CD1c-positive myeloid dendritic cell (primary cell): ENCODE measurements at regions not wholly inside any gene's neighbourhood (a gene's known extent, or its start where the extent isn't known, plus 50 kb on each side); places are given as distances from the start of the nearest gene placed in this dataset.
"Not testable (repeated sequence)": the region's sequence is repeated elsewhere in the genome, so short reads cannot be mapped to it uniquely, and the experiment has no call there.

Source experiments
- DNase-seq: peaks from one replicate; pipeline ENCODE4 v3.0.0-alpha.2; 2016; ENCODE audit errors: extremely low spot score

DNA sequence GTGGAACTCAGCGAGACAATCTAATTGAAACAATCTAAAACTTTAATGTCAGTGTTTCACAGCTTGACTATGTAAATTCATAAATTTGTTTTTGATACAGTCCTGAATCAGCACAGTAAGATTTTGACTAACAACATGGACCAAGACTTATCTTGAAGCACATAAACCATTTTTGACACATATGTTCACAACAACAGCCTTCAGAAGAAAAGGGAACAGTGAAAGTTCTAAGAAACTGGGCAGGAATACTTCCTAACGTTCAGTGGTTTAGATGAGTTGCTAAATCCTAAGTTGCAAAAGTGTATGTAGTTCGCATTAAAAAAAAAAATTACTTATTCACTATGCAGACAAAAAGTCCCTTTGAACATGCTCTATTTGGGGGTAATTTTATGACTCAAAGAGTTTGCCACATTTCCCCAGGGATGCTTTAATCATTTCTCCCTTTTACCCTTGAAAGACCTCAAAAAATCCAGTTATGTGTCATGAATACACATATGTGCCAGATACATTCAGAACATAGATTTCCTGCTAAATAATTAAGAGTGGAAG is 120.2 kb downstream of the MRPL39 start:
- DNase-seq = peak; percentile 67

DNA sequence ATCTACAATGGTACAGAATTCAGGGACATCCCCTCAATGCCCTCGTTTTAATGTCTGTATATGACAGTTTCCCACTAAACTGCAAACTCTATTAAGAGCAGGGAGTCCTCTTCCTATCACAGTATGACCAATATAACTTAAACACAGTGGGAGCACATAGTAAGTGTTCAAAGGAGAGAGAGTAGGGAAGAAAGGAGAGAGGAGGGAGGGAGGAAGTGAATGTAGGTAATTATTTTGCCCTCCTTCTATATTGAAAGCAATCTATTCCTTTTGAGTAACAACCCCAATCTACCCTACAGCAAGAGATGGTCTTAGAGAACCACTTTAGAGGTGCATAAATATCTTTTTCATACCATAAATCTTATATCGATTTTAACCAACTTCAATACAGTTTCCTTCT is 121.4 kb downstream of the MRPL39 start:
- no peak for DNase-seq

- DNase-seq = no peak
Observed at GRCh38 chr21:25467896-25468295, 139.4 kb downstream of the MRPL39 start.

GRCh38 chr21:25467071-25467470 is 140.2 kb downstream of the MRPL39 start:
- not testable (repeated sequence) for DNase-seq

GRCh38 chr21:25466470-25466869 is 140.8 kb downstream of the MRPL39 start:
- no peak for DNase-seq

GRCh38 chr21:25465263-25465662 is 142.0 kb downstream of the MRPL39 start:
- DNase-seq = no peak

DNA sequence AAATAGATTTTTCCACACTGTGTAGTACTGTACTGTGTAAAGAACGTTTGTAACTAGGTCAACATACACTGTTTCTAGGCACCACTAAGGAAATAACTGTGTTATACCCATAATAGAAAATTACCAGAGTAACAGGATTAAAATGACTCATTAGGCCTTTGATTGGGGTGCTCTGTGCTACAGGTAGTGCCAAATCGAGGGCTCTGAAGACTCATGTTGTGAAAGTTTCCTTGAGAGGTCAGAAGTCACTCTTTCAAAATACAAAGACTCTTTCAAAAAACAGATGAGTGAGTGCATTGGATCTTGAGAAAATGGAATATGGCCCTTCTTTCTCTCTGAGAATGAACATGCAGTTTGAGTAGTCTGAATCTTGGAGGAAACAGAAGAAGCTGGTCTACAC is 143.0 kb downstream of the MRPL39 start:
- no peak for DNase-seq

DNA sequence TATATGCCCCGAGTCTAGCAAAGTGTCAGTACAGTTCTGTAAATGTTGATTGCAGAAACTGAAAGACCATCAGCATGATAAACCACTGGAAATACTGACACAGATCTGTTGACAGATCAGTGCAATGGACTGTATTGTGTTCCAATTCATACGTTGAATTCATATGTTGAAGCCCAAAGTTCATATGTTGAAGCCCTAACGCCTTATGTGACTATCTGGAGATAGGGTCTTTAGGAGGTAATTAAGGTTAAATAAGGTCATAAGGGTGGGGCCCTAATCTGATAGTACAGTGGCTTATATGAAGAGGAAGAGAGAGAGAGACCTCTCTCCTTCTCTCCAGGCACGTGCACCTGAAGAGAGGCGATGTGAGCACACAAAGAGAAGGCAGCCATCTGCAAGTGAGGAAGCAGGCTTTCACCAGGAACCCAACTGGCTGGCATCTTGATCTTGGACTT is 144.7 kb downstream of the MRPL39 start:
- no peak for DNase-seq

- DNase-seq = no peak
Observed at GRCh38 chr21:25461725-25462124, 145.6 kb downstream of the MRPL39 start.

GRCh38 chr21:25459993-25460392 is 147.3 kb downstream of the MRPL39 start:
- no peak for DNase-seq

DNA sequence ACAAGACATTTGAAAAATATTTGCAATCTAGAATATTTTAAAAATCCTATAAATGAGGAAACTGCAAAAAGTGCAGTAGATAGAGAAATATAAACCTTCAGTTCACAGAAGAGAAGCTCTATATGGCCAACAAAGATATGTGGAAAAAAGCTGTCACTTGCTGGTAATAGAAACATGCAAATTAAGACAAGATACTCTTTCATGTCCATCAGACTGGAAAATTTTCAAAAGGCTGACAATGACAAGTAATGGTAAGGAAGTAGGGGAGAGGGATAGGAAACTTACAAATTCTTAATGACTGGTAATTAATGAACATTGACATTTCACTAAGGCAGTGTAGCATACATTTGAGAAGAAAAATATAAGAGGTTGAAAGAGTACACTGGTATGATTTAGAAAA is 147.9 kb downstream of the MRPL39 start:
- no peak for DNase-seq

DNA sequence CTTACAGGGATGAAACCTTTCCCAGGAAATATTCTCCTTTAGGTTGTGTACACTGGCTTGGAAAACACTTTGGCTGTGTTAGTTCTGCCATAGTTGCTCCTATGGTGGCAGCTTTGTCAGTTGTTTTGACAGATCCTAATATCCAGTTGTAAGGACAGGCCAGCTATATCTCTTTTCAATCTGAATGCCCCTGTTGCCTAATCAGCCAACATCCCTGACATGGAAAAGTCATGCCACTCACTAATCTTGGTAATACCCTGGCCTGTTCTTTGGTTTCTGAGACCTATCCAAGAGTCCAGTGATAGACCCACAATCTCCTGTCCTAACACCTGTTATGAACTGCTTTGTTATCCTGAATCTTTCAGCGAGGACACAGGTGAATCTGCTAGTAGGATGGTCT is 148.8 kb downstream of the MRPL39 start:
- no peak for DNase-seq

DNA sequence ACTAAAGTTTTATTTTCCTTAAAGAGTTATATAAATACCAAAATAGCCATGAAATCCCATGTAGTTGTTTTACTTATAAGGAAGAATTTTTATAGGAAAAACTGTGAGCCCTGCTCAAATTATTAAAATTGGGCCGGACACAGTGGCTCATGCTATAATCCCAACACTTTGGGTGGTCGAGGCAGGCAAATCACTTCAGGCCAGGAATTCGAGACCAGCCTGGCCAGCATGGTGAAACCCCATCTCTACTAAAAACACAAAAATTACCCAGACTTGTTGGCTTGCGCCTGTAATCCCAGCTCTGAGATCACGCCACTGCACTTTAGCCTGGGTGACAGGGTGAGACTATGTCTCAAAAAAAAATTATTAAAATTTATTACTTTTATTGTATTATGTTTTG is 149.3 kb downstream of the MRPL39 start:
- DNase-seq = no peak

- peak; percentile 93 for DNase-seq
Observed at GRCh38 chr21:25457411-25457810, 149.9 kb downstream of the MRPL39 start.

- DNase-seq = peak; percentile 32
Observed at GRCh38 chr21:25456672-25457071, 150.6 kb downstream of the MRPL39 start.

DNA sequence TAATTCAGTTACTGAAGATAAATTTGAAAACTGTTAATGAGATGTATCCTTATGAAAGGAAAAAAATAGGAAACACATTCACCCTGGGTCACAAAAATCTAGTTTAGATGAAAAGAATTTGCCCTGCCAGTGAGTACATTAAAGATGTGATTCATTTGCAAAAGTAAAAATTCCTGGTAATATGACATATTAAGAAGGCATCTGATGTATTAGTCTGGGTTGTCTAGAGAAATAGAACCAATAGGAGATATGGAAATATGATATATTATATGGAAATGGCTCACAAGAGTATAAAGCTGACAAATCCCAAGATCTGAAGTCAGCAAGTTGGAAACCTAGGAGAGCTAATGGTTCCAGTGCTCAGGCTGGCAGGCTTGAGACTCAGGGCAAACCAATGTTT is 153.8 kb downstream of the MRPL39 start:
- DNase-seq = no peak

DNA sequence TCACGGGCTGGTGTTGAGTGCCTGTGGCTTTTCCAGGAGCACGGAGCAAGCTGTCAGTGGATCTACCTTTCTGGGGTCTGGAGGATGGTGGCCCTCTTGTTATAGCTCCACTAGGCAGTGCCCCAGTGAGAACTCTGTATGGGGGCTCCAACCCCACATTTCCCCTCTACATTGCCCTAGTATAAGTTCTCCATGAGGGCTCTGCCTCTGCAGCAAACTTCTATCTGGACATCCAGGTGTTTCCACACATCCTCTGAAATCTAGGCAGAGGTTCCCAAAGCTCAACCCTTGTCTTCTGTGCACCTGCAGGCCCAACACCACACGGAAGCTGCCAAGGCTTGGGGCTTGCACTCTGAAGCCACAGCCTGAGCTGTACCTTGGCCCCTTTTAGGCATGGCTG is 157.3 kb downstream of the MRPL39 start:
- DNase-seq = no peak

GRCh38 chr21:25441835-25442234 is 165.4 kb downstream of the MRPL39 start:
- no peak for DNase-seq

GRCh38 chr21:25437465-25437864 is 169.8 kb downstream of the MRPL39 start:
- DNase-seq = not testable (repeated sequence)

DNA sequence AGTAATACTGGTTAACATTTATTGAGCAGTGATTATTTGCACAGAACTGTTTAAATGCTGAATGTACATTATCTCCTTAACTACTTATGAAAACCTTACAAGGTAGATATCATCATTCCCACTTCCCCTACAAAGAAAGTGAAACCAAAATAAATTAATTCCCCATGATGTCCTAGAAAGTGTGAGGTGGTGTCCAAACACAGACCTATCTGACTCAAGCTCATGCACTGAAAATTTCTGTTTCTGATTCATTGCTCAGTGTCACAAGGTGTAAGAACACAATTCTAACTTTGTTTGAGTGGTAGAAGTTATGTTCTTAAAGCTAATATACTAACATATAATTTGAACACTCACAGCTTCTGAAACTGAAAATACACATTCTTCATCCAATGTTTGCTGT is 178.7 kb downstream of the MRPL39 start:
- DNase-seq = peak; percentile 20

DNA sequence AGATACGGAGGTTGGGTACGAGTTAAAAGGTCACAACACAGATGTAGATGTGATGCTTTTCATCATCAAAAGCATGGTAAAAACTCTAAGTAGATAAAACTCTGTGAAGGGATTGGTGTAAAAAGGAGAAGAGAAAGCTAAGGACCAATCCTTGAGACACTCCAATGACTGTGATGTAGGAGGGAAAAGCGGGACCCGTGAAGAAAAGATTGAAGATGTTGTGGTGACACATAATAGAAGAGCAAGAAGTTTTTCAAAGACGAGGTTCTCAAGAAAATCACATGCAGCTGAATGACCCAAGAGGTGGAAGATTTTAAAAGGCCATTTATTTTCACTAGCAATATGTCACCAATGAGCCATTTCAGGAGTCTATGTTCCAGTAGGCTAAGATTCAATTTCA is 179.5 kb downstream of the MRPL39 start:
- DNase-seq = no peak

DNA sequence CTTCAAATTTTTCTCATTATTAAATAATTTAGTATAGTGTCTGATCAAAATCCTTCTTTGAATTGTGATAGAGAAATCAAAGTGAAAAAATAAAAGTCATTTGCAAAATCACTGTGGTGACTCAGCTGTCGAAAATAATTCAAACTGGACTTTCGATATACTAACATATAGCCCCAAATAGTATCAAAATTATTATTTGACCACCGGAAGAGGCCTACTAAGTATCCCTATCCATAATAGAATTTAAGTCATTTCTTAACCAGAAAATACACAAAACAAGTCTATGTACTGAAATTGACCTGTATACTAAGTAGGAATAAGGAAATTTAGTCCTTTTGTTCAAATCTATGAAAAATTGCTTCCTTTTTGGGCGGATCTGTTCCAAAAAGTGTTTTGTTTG is 180.7 kb downstream of the MRPL39 start:
- no peak for DNase-seq

DNA sequence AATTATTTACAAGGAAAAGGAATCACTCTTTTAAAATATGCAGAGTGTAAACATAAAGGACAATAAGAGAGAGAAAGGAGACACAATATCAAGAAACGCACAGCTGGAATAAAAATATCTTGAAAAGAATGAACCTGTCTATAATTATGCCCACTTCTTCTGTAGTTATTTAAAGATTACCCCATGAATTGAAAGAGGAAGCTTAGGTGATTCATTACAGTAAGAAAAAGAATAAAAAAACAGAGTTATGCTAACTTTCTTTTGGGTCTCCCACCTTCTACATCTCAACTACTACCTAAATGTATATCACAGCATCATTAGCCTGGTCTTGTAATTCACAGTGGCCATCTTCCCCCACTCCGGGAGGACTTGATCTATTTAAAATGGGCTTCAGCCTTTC is 182.1 kb downstream of the MRPL39 start:
- DNase-seq = peak; percentile 7

DNA sequence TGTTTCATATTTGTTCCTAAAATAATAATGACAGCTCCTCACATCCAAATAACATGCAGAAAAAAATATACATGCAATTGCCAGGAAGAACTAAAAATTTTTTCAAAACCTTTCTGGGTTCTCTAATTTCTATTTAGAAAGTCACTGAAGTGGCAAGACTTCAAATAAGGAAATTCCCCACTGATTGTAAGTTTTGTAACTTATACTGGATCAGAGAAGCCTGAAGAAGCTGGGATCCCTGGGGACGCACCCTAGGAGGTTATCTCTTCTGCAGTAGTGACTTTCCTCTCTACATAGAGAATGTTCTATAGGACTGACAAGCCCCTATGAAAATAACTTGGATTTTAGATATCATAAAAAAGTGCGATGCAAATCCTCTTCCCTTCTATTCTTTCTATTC is 182.6 kb downstream of the MRPL39 start:
- DNase-seq = no peak
